ENCODE measurements at regions not wholly inside any gene's neighbourhood (a gene's known extent, or its start where the extent isn't known, plus 50 kb on each side); places are given as distances from the start of the nearest gene placed in this dataset.
"Not testable (repeated sequence)": the region's sequence is repeated elsewhere in the genome, so short reads cannot be mapped to it uniquely, and the experiment has no call there.

DNA sequence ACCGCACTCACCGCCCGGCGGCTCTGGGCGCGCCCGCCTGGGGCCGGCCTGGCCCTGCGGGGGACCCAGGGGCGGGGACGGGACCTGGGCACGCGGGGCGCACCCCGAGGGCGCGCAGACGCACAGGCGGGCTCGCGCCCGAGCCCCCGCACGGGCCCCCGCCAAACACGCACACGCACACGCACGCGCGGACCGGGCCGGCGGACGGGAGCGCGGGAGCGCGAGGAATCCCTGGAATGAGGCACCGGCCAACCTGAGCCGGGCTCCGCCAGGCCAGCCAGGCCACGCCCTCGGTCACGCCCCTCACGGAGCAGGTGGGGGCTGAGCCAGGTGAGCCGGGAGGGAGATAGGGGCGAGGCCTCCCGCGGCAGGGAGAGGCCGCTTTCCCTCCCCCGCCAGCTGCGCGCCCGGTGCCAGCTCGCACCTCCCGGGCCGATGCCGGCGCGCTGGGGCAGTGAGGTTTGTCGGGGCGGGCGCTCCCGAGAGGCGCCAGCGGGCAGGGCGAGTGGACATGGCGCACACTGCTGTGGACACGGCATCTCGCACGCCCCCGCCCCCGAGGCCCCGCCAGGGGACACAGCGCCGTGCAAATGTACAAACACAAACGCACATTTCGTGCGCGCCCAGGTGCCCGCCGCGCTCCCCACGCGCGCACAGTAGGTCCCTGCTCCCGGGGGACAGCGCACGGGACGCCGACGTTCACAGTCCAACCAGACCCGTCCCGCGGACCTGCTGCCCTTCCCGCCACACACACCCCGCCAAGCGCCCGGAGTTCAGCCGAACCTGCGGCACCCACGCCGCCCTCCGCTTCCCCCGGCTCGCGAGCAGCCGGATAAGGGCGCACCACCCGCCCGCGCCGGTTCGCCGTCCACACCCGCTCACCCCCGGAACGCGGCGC, 75.9 kb upstream of the VGLL4 start:
- Mint-ChIP-seq H3K36me3 (ENCODE audit: low read depth) (no peaks in the 10 kb centered on the region), H3K27ac (peak overlapping the region; percentile 51), H3K4me1 (peaks cover 9% of the 10 kb centered on the region), H3K27me3 (peaks cover 2% of the 10 kb centered on the region), H3K4me3 (peak overlapping the region; percentile 82), H3K9me3 (no peaks in the 10 kb centered on the region)
- ATAC-seq (replicated peaks): peak; percentile 74

DNA sequence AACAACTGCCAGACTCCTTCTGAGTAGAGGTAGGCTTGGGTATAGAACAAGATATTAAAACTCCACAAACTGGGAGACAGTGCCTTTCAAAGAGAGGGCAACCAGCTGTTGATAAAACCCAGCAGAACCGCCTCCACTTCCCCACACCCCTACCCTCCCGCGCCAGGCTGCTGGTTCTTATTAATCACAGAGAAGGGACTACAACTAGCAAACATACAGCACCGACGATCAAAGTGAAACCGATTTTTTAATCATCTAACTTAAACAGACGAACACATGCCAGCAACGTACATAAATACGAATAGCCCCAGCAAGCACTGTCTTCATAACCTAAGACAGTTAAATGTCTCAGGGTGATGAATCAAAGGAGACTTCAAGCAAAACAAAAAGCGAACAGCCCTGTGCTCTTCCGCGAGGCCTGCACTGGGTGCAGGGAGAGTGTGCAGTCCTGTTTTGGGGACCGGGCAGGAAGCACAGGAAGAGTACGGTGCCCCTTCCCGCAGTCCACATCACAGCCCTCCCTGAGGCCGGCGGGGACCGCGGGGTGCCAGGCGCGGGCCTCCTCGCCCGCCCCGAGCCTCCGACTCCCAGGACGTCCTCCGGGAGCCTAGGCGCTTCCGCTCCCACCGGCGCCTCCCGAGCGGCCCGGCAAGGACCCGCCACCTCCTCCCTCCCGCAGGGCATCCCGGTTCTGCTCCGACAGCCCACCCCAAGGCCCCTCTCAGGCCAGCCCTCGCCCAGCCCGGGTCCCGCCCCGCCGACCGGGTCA, 75.1 kb upstream of the VGLL4 start:
- Mint-ChIP-seq H3K27me3 (no peaks in the 10 kb centered on the region), H3K4me3 (peak overlapping the region; percentile 91), H3K4me1 (peaks cover 7% of the 10 kb centered on the region), H3K27ac (peak overlapping the region; percentile 80), H3K36me3 (ENCODE audit: low read depth) (no peaks in the 10 kb centered on the region), H3K9me3 (no peaks in the 10 kb centered on the region)
- ATAC-seq (replicated peaks): peak; percentile 55

DNA sequence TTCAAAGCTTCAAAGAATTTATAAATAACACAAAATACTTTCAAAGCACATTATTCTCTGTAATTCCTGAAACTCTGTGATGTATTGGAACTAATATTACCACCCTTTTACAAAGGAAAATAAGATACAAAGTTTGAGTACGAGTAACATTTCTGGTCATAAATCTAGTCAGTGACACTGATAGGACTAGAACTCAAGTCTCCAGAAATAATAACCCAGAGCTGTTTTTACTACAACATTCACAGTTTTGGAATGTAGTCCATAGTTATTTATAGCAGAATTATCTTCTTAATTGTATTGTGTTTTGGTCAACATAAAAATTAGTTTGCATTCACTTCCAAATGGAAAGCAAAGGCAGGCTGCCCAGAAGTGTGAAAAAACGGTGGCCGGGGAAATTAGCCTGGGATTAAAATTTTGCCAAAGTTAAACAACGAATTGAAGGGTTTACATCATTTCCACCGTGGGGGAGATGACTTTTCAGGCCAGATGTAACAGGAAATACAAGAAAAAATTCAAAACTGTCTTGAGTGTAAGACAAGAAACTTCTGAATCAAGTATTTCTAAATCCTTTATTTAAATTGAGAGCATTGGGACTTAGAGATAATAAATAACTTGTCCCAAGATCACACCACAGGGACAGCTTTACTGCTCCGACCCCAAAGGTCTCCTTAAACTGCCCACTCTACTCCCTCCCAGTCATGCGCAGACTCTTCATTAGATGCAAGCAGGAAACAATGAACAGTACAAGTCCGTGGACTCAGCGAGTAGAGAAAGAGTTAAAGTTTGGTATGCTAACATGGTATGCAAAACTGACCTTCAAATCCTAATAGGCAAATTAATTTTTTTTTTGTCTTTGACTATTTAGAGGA, 74.3 kb upstream of the VGLL4 start:
- Mint-ChIP-seq H3K4me1 (peaks cover 7% of the 10 kb centered on the region), H3K9me3 (no peaks in the 10 kb centered on the region), H3K36me3 (ENCODE audit: low read depth) (no peaks in the 10 kb centered on the region), H3K27me3 (no peaks in the 10 kb centered on the region), H3K27ac (peak overlapping the region; percentile 80), H3K4me3 (peak overlapping the region; percentile 91)
- ATAC-seq (replicated peaks): no peak

DNA sequence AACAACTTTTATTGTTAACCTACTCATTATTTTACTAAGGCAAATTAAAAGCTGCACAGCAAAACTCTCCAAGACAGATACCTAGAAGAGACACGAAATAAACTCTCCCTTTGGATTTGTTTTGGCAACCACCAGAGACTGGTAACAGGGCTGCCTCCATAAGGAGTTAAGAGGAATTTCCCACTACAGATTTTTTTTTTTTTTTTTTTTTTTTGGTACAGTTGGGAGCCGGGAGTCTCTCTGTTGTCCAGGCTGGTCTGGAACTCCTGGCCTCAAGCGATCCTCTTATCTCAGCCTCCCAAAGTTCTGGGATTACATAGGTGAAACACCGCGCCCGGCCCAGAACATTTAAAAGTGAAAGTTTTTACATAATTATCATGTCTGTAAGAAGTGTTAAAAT, 73.6 kb upstream of the VGLL4 start:
- no peaks in the 10 kb centered on the region for H3K36me3 Mint-ChIP-seq (ENCODE audit: low read depth)
- H3K4me1 Mint-ChIP-seq: peaks cover 7% of the 10 kb centered on the region
- no peak overlapping the region for H3K4me3 Mint-ChIP-seq
- no peaks in the 10 kb centered on the region for H3K27me3 Mint-ChIP-seq
- H3K9me3 Mint-ChIP-seq: no peaks in the 10 kb centered on the region
- no peak overlapping the region for H3K27ac Mint-ChIP-seq
- ATAC-seq (replicated peaks): no peak

DNA sequence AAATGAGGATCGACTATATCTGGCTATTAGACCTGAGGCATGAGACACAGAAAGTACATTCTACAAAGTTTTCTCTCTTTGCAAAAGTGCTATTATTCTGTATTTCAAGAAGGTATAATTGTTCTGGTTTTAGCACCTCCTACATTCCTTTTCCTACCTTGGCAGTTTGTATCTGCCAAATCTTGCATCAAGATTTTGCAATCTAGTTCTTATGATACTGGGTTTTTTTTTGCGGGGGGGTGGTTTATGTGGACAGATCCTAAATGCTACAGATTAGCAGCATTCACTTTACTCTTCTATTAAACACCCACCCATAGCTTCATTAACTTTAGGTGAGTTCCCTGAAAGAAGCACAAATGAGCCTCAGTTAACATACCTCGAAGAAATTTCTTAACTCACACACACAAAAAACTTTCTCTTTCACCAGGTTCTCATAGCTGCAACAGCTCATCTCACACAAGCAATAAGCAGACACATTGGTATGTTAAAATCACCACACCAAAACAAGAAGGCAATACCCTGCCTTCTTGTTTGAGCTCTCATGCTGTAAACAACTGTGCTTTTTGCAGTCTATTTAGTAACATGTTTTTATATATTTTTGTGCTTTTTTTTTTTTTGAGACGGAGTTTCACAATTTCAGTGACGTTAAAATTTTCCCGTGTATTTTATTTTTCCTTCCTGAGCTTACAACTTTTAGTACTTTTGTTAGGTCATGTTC, 73.0 kb upstream of the VGLL4 start:
- H3K4me1 Mint-ChIP-seq: peaks cover 7% of the 10 kb centered on the region
- H3K9me3 Mint-ChIP-seq: no peaks in the 10 kb centered on the region
- no peak overlapping the region for H3K27ac Mint-ChIP-seq
- H3K4me3 Mint-ChIP-seq: no peak overlapping the region
- no peaks in the 10 kb centered on the region for H3K36me3 Mint-ChIP-seq (ENCODE audit: low read depth)
- ATAC-seq (replicated peaks): no peak
- H3K27me3 Mint-ChIP-seq: no peaks in the 10 kb centered on the region

DNA sequence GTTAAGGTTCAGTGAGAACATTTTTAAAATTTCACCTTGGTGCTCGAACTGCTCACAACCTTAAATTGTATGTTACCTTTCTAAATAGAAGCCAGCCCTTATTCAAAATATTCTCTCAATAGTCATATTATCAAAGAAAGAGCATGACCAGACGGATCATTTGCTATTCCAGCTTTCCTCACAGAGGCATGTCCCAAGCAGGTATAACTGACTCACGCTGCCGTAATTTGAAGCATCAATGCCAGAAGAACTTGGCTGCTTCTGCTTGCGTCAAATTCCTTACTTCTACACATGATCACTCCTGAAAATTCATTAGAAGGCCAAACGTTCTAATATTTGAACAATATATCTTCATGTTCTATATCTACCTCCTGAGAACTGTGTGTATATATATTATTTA, 69.5 kb upstream of the VGLL4 start:
- Mint-ChIP-seq H3K9me3 (no peaks in the 10 kb centered on the region), H3K4me3 (no peak overlapping the region), H3K27me3 (no peaks in the 10 kb centered on the region), H3K4me1 (peaks cover 3% of the 10 kb centered on the region), H3K36me3 (ENCODE audit: low read depth) (no peaks in the 10 kb centered on the region), H3K27ac (no peak overlapping the region)
- no peak for ATAC-seq (replicated peaks)

DNA sequence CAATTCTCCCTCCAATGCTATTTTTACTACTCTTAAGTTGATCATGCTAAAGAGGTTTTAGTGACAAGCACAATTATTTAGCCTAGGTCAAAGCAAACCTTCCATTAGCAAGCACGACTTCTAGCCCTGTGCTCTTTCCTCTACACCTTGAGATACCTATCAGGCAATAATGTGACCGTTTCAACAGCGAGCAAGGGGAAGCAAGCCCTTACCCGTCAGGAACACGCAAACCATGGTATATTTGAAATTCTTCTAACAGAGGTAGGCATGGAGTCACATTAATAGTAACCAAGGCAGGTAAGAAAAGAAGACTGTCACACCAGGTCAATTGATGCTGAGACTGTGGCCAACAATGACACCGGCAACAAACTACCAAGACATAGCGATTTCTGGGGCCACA, 68.9 kb upstream of the VGLL4 start:
- Mint-ChIP-seq H3K27ac (no peak overlapping the region), H3K36me3 (ENCODE audit: low read depth) (no peaks in the 10 kb centered on the region), H3K4me1 (peaks cover 5% of the 10 kb centered on the region), H3K27me3 (no peaks in the 10 kb centered on the region), H3K9me3 (no peaks in the 10 kb centered on the region), H3K4me3 (no peak overlapping the region)
- no peak for ATAC-seq (replicated peaks)

DNA sequence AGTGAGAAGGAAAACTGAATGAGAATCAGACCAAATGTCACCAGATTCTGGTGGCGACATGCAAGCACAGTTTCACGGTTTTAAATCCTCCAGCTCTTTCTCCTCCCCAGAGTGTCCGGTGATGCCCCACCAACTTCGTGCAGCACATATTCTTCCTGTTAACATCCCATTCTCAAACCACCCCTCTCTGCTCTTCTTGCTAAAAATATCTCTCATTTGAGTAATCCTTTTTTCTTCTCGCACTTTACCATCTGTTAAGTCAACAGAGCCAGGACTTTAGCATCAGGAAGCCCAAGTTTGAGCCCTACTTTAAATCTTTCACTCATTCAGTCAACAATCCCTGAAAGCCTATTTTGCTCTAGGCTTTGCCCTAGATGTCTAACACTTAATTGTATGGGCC, 68.2 kb upstream of the VGLL4 start:
- H3K4me3 Mint-ChIP-seq: no peak overlapping the region
- ATAC-seq (replicated peaks): no peak
- no peaks in the 10 kb centered on the region for H3K9me3 Mint-ChIP-seq
- no peaks in the 10 kb centered on the region for H3K27me3 Mint-ChIP-seq
- peaks cover 5% of the 10 kb centered on the region for H3K4me1 Mint-ChIP-seq
- no peaks in the 10 kb centered on the region for H3K36me3 Mint-ChIP-seq (ENCODE audit: low read depth)
- H3K27ac Mint-ChIP-seq: no peak overlapping the region

DNA sequence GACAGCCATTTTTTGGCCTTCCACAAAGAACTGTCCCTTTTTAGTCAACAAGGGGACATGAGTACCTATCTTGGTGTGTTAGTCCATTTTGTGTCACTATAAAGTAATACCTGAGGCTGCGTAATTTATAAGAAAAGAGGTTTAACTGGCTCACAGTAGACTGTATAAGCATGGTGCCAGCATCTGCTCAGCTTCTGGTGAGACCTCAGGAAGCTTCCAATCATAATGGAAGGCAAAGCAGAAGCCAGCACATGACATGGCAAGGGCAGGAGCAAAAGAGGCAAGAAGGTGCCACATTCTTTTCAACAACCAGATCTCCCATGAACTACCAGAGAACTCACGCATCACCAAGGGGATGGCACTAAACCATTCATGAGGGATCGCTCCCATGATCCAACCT, 66.1 kb upstream of the VGLL4 start:
- no peak for ATAC-seq (replicated peaks)
- Mint-ChIP-seq H3K27me3 (no peaks in the 10 kb centered on the region), H3K4me3 (no peak overlapping the region), H3K27ac (no peak overlapping the region), H3K4me1 (peaks cover 5% of the 10 kb centered on the region), H3K36me3 (ENCODE audit: low read depth) (no peaks in the 10 kb centered on the region), H3K9me3 (no peaks in the 10 kb centered on the region)

DNA sequence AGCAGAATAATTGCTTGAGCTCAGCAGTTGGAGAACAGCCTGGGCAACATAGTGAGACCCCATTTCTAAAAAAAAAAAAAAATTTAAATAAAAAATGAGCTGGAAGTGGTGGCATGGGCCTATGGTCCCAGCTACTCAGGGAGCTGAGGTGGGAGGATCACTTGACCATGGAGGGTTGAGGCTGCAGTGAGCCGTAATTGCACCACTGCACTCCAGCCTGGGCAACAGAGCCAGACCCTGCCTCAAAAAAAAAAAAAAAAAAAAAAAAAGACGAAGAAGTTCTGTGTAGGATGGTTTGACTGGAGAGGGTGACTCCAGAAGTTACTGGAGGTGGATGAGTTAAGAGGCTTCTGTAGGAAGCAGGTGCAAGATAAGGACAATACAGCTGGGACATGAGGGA, 63.4 kb upstream of the VGLL4 start:
- not testable (repeated sequence) for H3K4me1 Mint-ChIP-seq; H3K27me3 Mint-ChIP-seq; H3K36me3 Mint-ChIP-seq (ENCODE audit: low read depth); H3K4me3 Mint-ChIP-seq; H3K9me3 Mint-ChIP-seq; H3K27ac Mint-ChIP-seq; ATAC-seq (replicated peaks)

DNA sequence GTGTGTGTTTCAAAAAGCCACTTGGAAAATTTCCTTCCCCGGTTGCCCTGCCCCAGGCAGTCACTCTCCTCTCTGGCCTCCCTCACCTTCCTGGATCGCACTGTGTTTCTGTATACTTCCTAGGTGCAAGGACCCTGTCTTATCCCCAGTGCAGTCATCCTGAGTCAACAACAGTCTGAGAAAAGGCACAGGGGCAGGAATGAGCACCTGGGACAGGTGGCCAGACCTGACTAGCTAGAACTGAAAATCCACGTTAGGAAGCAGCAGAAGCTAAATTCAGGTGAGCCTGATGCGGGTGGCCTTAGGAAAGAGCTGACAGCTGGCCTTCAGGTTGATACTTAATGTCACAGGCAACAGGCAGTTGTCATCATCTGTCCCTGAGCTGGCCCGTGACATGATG, 62.9 kb upstream of the VGLL4 start:
- ATAC-seq (replicated peaks): no peak
- H3K27ac Mint-ChIP-seq: no peak overlapping the region
- H3K4me1 Mint-ChIP-seq: peaks cover 5% of the 10 kb centered on the region
- no peaks in the 10 kb centered on the region for H3K27me3 Mint-ChIP-seq
- no peak overlapping the region for H3K4me3 Mint-ChIP-seq
- peaks cover 12% of the 10 kb centered on the region for H3K36me3 Mint-ChIP-seq (ENCODE audit: low read depth)
- H3K9me3 Mint-ChIP-seq: no peaks in the 10 kb centered on the region

DNA sequence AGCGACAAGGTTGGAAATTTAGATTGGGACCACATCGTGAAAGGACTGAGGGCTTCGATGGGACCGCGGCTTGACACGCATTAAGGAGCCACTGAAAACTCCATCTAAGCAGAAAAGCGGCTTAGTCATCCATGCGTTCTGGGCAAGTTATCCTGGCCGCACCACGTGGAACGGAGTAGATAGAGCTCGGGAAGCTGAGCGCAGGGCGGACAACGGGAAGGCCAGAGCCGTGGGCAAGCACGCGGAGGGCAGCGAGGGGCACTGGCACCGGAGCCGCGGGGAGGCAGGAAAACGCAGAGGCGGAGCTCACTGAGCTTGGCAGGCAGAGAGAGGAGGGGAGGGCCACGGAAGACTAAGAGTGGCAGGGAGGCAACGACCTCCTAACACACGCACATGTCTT, 61.3 kb upstream of the VGLL4 start:
- H3K9me3 Mint-ChIP-seq: no peaks in the 10 kb centered on the region
- no peaks in the 10 kb centered on the region for H3K27me3 Mint-ChIP-seq
- peaks cover 23% of the 10 kb centered on the region for H3K36me3 Mint-ChIP-seq (ENCODE audit: low read depth)
- no peak overlapping the region for H3K27ac Mint-ChIP-seq
- peak overlapping the region; percentile 38 for H3K4me3 Mint-ChIP-seq
- no peak for ATAC-seq (replicated peaks)
- H3K4me1 Mint-ChIP-seq: peaks cover 5% of the 10 kb centered on the region

DNA sequence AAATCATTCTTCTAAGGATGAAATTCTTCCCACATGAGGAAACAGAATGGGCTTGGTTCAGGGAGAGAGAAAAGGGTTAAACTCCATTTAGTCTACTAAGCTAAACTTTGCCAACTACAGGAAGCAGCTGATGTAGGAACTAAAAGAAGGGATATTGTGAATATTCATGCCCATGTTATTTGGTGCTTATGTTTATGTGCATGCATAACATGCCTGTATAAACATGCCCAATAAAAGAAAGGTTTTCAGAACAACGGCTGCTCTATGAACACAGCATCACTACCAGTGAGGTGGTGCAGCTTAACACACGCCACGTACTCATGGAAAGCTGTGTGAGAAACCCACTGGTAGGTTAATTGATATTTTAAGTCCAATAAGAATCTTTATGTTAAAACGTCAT, 59.4 kb upstream of the VGLL4 start:
- no peak for ATAC-seq (replicated peaks)

DNA sequence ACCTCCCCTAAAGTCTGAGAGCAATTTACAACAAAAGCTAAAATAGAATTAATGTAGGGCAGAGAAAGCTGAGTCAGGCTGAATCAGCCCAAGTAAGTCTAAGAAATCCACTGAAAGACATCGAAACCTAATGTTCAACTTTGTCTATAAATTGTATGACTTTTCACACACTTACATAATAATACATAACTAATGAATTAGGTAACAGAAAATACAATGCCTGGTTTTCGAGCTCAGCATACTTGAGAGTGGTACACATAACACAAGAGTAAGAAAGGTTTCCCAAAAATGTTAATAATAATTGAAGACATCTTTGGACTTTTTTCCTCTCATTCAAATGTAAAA, 55.3 kb upstream of the VGLL4 start:
- Mint-ChIP-seq H3K4me1 (no peaks in the 10 kb centered on the region), H3K36me3 (ENCODE audit: low read depth) (peaks cover 30% of the 10 kb centered on the region), H3K27ac (no peak overlapping the region), H3K9me3 (no peaks in the 10 kb centered on the region), H3K27me3 (no peaks in the 10 kb centered on the region), H3K4me3 (no peak overlapping the region)
- ATAC-seq (replicated peaks): no peak

More for the DNA sequence above, 59.4 kb upstream of the VGLL4 start:
- H3K9me3 Mint-ChIP-seq: no peaks in the 10 kb centered on the region
- H3K4me3 Mint-ChIP-seq: no peak overlapping the region
- H3K27ac Mint-ChIP-seq: no peak overlapping the region
- no peaks in the 10 kb centered on the region for H3K27me3 Mint-ChIP-seq
- peaks cover 30% of the 10 kb centered on the region for H3K36me3 Mint-ChIP-seq (ENCODE audit: low read depth)
- H3K4me1 Mint-ChIP-seq: peaks cover 3% of the 10 kb centered on the region

Measured in activated T-helper 17 cell treated with anti-CD3 and anti-CD28 coated beads, Interleukin-2, amount 50 U/mL, for 72 hours (primary cell).